Esophagus (tissue), 2 donors: ENCODE measurements at regions not wholly inside any gene's neighbourhood (a gene's known extent, or its start where the extent isn't known, plus 50 kb on each side); places are given as distances from the start of the nearest gene placed in this dataset.

Source experiments
- H3K27ac ChIP-seq, 2 donors: one replicate each; pipeline ENCODE4 v1.5.1; 2013; ENCODE audit warnings: low read depth in 2 of 2, mild to moderate bottlenecking in 2 of 2, inconsistent platforms in 1 of 2, low read length in 1 of 2, moderate library complexity in 1 of 2
- H3K27me3 ChIP-seq, 2 donors: one replicate each; pipeline ENCODE4 v1.6.1; 2013; ENCODE audit warnings: low read length in 2 of 2, control low read depth in 1 of 2, mild to moderate bottlenecking in 1 of 2; ENCODE audit not compliant: insufficient read depth in 2 of 2, control insufficient read depth in 1 of 2
- H3K36me3 ChIP-seq, 2 donors: one replicate each; pipeline ENCODE4 v1.6.1; 2013; ENCODE audit warnings: low read length in 1 of 2; ENCODE audit not compliant: control insufficient read depth in 2 of 2, insufficient read depth in 2 of 2
- H3K4me1 ChIP-seq, 2 donors: one replicate each; pipeline ENCODE4 v1.6.1; 2013; ENCODE audit warnings: low read length in 1 of 2; ENCODE audit not compliant: control insufficient read depth in 2 of 2, insufficient read depth in 2 of 2
- H3K4me3 ChIP-seq, 2 donors: one replicate each; pipeline ENCODE4 v1.5.1; 2013; ENCODE audit warnings: low read length in 2 of 2, mild to moderate bottlenecking in 2 of 2, low read depth in 1 of 2, moderate library complexity in 1 of 2
- H3K9me3 ChIP-seq, 2 donors: one replicate each; pipeline ENCODE4 v1.6.1; 2013; ENCODE audit warnings: mild to moderate bottlenecking in 2 of 2, low read depth in 1 of 2, low read length in 1 of 2, moderate library complexity in 1 of 2; ENCODE audit not compliant: control insufficient read depth in 2 of 2, insufficient read depth in 1 of 2
- WGBS, 2 donors: extraction: QIAGEN DNeasy Blood & Tissue Kit; methylation state at CpG; one replicate each; pipeline ENCODE4 v1.1.7; 2013; 5-methylcytosine and 5-hydroxymethylcytosine counted together
- donor health status: healthy with polysubstance abuse.
- donor health status: Bipolar disorder and iron deficiency.

DNA sequence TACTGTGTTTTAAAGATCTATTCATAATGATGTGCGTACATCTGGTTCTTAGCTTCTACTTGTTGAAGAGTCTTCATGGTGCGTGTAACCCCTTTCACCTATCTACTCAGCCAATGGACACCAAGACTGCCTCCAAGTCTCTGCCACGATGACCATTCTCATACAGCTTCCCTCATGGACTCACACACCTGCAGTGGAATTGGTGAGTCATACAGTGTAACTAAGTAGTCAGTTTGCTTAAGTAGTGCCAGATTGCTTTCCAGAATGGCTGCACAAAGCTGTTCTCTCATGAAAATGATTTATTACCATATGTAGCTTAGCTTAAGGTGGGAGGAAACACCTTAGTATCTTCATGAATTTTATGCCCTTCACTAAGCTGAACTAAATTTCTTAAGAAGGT is 112.3 kb downstream of the AKAP11 start:
- H3K27me3 ChIP-seq = no peaks in the 10 kb centered on the region
- no peak overlapping the region for H3K27ac ChIP-seq
- no peaks in the 10 kb centered on the region for H3K36me3 ChIP-seq
- peaks cover 0 to 3% of the 10 kb centered on the region in 2 donors for H3K9me3 ChIP-seq
- 79 to 80% methylated on average over 3 of the region's 3 CpGs for WGBS, 2 donors
- no peaks in the 10 kb centered on the region for H3K4me1 ChIP-seq
- no peak overlapping the region for H3K4me3 ChIP-seq

DNA sequence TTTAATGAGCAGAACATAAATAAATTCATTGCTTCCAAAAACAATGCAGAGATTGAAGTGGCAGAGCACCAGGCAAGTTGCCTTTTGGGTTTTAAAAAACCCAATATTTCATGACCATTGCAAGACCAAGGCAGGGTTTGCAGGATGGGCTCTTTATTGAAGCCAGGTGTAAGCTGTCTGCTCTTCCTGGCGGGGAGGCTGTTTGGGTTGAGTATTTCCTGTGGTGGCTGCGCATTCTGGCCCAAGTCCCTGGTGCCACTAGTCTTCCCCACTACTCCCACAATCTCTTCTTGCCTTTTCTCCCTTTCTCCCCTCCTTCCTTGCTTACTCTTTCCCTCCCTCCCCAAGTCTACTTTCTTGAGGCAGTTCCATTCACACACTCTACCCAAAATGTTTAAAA is 116.4 kb downstream of the AKAP11 start:
- Histone ChIP-seq H3K9me3 (no peaks in the 10 kb centered on the region), H3K27ac (no peak overlapping the region), H3K4me1 (no peaks in the 10 kb centered on the region), H3K36me3 (no peaks in the 10 kb centered on the region), H3K27me3 (no peaks in the 10 kb centered on the region), H3K4me3 (no peak overlapping the region)
- WGBS, 2 donors = 60 to 61% methylated on average over 2 of the region's 2 CpGs

GRCh38 chr13:42389041-42389440 is 117.1 kb downstream of the AKAP11 start:
- H3K27me3 ChIP-seq = no peaks in the 10 kb centered on the region
- H3K27ac ChIP-seq = no peak overlapping the region
- H3K4me1 ChIP-seq = no peaks in the 10 kb centered on the region
- H3K36me3 ChIP-seq = no peaks in the 10 kb centered on the region
- no peaks in the 10 kb centered on the region for H3K9me3 ChIP-seq
- H3K4me3 ChIP-seq = no peak overlapping the region

GRCh38 chr13:42392180-42392579 is 120.2 kb downstream of the AKAP11 start:
- no peaks in the 10 kb centered on the region for H3K4me1 ChIP-seq
- H3K9me3 ChIP-seq = no peaks in the 10 kb centered on the region
- H3K36me3 ChIP-seq = no peaks in the 10 kb centered on the region
- 60 to 67% methylated on average over 1 of the region's 1 CpG for WGBS, 2 donors
- H3K27ac ChIP-seq = no peak overlapping the region
- no peak overlapping the region for H3K4me3 ChIP-seq
- no peaks in the 10 kb centered on the region for H3K27me3 ChIP-seq

DNA sequence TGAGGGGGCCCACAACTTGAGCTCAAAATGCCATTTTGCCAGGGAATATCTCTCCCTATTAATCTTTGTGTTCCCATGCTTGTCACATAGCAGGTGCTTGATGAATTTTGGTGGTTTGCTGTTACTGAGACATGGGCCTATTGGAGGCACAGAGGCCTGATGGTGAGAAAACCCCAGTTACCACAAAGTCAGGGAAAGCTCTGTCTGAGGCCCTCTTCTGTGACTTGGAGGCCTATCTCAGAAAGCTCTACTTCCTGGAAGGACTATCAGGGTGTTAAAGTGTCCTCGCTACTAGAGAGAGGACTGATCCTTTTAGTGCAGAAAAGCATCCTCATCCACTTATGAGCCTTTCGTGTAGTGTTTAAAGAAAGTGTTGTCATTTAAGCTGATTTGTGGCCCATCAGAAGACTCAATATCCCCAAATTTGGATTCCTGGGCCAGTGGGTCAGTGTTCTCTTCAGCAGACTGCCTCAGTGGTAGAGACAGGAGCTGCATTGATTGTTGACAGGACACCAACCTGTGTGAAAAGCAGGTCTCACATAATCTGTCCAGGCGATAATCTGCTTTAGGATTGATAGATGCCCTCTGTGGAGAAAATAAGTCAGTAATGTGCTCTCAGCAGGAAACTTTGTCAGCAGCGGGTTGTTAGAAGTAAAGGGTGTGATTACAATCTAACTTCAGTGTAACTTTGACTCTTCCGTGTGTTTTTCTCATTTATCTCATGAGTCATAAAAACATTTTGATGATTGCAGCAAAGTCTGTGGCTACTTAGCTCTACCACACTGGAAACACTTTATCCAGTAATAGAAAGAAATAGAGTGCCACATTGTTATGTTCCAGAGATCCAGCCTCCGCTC is 121.0 kb downstream of the AKAP11 start:
- no peak overlapping the region for H3K4me3 ChIP-seq
- no peaks in the 10 kb centered on the region for H3K27me3 ChIP-seq
- 71 to 79% methylated on average over 6 of the region's 6 CpGs for WGBS, 2 donors
- H3K27ac ChIP-seq = no peak overlapping the region
- H3K4me1 ChIP-seq = no peaks in the 10 kb centered on the region
- no peaks in the 10 kb centered on the region for H3K36me3 ChIP-seq
- no peaks in the 10 kb centered on the region for H3K9me3 ChIP-seq

DNA sequence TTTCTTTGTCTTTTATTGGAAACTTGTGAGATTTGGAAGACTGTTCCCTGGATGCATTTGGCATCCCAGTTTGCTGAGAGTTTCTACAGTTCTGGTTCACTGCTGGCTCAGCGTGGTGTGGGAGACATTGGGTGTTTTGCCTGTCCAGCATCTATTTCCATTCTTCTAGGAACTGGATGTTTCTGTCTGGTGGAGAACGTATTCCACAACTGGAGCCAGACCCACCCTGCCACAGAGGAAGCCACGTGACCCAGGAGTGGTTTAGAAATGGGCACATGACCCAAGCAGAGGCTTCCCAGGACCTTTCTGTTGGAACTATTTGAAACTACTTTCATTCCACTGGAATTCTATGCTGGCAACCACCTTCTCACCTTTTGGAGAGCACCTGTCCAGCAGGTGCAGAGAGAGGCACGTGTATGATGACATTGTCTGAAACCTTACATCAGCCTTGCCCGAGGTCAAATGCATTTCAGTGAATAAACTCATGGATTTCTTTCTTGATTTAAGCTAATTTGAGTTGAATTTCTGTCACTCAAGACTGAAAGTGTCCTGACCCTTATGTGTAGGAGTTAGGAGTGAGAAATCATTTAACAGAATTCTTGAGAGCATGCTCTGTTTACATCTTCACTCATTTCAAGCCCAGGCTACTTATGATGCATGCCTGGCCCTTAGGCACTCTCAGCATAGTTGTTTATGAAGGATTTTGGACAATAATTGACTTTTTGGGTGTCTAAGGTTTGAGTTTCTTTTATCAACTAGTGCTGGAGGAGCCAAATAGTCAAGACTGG is 121.8 kb downstream of the AKAP11 start:
- Histone ChIP-seq H3K4me3 (no peak overlapping the region), H3K9me3 (no peaks in the 10 kb centered on the region), H3K27me3 (no peaks in the 10 kb centered on the region), H3K27ac (peak overlapping the region in 1 of 2 donors; percentile 22), H3K36me3 (no peaks in the 10 kb centered on the region), H3K4me1 (no peaks in the 10 kb centered on the region)
- WGBS, 2 donors = 60 to 68% methylated on average over 5 of the region's 5 CpGs

DNA sequence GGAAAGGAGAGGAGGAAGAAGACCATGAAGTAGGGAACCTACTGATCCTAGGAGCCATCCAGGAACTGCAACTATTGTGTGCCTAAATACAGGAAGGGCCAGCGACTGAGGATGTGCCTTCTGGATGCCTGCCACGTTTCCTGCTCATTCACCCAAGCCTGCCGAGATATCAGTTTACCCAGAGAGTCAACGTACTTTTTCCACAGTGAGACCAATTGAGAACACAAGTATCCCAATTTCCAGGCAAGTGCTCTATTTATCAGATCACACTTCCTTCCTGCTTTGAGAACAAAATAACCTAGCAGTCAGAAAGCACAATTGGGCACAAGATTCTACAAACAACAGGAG is 122.4 kb downstream of the AKAP11 start:
- no peak overlapping the region for H3K27ac ChIP-seq
- no peaks in the 10 kb centered on the region for H3K27me3 ChIP-seq
- H3K4me1 ChIP-seq = no peaks in the 10 kb centered on the region
- 63 to 72% methylated on average over 4 of the region's 4 CpGs for WGBS, 2 donors
- no peak overlapping the region for H3K4me3 ChIP-seq
- H3K36me3 ChIP-seq = no peaks in the 10 kb centered on the region
- no peaks in the 10 kb centered on the region for H3K9me3 ChIP-seq

DNA sequence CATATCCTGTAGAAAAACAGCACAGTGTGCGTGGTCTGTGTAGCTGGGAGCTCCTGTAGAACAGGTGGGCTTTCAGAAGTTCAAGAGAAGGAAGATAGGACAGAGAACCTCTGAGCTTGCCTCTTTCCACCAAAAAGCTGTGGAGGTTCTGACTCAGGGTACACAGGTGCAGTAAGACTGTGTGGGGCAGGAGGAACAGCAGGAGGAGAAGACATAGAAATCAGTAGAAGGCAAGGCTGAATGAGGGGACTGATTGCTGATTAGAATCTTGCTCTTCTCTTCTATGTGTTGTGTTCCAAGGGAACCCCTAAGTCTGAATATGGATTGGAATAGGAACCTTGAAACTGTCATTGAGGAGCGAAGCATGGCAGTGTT is 122.7 kb downstream of the AKAP11 start:
- Histone ChIP-seq H3K27ac (peak overlapping the region in 1 of 2 donors; percentile 5), H3K27me3 (no peaks in the 10 kb centered on the region), H3K9me3 (no peaks in the 10 kb centered on the region), H3K36me3 (no peaks in the 10 kb centered on the region), H3K4me3 (no peak overlapping the region), H3K4me1 (no peaks in the 10 kb centered on the region)
- 66 to 87% methylated on average over 2 of the region's 2 CpGs for WGBS, 2 donors

DNA sequence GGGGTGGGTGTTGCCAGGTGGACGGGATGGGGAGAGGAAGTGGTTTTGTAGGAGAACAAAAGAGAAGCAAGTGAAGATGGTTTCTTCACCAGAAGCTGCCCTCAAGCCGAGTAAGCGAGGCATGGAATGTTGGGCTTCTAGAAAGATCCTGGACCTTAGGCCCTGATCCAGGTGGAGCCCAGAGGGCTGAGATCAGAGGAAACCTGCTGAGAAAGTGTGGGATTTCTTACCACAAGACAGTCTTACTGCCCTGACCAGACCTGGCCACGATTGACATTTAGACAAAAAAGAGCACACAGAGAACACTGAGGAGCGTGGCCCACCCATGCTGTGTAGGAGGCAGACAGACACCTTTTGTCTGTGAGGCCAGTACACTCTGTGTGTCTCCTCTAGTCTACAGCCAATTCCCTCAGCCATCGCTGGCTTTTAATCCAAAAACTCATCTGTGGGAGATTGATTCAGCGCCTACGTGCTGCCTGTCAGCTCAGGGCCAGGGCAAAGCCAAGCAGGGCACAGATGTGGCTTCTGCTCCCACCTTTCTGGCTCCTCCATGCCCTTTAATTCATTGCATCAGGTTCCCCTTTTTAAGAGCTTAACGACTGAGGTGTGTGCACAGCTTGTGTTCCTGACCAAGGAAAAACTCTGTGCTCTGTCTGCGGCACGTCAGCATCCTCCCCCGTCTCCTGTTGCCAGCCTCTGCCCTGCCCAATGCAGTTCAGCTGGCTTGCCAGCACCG is 123.3 kb downstream of the AKAP11 start:
- Histone ChIP-seq H3K9me3 (no peaks in the 10 kb centered on the region), H3K4me3 (no peak overlapping the region), H3K36me3 (no peaks in the 10 kb centered on the region), H3K27me3 (no peaks in the 10 kb centered on the region), H3K4me1 (no peaks in the 10 kb centered on the region), H3K27ac (peak overlapping the region in 1 of 2 donors; percentile 5)
- 75 to 81% methylated on average over 13 of the region's 13 CpGs for WGBS, 2 donors
